HK-2 (cell line): ENCODE measurements at regions not wholly inside any gene's neighbourhood (a gene's known extent, or its start where the extent isn't known, plus 50 kb on each side); places are given as distances from the start of the nearest gene placed in this dataset.

Experiments
- DNase-seq: peaks from one replicate; pipeline ENCODE4 v3.0.0-alpha.2; 2018; ENCODE audit not compliant: unreplicated experiment

GRCh38 chr12:127070515-127071157 lies 1196.3 kb upstream of the TMEM132C start:
- DNase-seq, result no peak

DNA sequence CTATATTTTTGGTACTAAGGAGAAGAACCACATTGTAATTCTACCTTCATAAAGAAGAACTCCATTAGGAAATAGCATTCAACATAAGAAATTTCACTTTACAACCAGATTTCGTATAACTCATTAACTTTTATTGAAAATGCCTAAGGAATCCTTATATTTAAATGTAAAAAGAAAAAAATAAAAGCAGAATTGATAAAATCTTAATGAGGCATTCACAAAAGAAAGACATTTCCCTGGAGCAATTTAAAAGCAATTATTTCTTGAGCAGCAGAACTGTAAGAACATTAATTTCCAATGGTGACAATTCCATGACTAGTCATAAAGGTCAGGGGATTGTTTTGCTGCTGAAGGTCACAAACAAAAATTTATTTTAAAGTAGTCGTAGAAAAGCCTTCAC lies 1192.8 kb upstream of the TMEM132C start:
- no peak for DNase-seq

GRCh38 chr12:127075981-127076380 lies 1191.0 kb upstream of the TMEM132C start:
- no peak for DNase-seq

GRCh38 chr12:127077262-127078045 lies 1189.5 kb upstream of the TMEM132C start:
- no peak for DNase-seq

DNA sequence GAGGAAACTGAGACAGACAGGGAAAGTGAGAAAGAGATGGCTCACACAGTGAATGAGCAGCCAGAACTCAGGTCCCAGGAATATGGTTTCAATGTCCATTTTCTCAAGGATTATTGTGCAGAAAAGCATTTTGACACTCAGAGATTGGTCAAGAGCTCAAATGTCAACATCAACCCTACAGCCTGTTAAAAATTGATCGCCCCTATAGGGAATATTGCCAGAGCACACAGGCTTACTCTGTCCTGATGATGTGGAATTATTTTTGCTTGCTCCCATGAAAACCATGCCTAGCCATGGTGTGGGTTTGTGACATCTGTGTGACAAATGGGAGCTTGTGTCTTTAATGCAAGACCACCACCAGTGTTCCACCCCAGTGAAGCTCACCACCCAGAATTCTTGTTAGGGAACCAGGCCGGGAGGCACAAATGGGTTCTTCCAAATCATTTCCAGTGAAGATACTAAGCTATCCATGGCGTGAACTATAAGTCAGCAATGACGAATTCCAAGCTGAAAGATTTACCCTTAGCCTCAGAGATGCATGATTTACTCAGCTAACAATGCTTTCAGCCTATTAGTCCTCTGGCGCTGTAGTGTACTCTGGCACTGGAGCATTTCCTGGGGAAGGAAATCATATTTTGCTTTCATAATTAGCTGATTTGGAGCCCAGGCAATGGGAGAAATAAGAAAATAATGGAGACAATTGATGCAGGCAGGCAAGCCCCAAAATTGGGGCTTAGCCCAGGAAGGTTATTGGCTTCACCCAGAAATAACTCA lies 1188.2 kb upstream of the TMEM132C start:
- no peak for DNase-seq

GRCh38 chr12:127079636-127080035 lies 1187.3 kb upstream of the TMEM132C start:
- DNase-seq, result no peak

DNA sequence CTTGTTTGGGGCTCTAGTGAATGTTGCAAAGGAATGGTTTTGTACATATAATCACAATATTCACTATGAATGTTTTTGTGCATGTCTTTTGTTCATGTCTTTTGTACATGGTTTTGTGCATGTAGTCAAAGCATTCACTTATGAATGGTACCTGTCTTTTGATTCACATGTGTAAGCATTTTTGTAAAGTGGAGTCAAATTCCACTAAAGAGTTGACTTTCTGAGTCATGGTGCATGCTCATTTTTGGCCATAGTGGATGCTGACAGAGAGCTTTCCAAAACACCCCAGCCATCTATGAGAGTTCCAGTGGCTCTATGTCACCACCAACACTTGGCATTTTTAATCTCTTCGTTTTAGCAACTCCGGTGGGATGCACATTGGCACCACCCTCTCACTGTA lies 1185.9 kb upstream of the TMEM132C start:
- no peak for DNase-seq

DNA sequence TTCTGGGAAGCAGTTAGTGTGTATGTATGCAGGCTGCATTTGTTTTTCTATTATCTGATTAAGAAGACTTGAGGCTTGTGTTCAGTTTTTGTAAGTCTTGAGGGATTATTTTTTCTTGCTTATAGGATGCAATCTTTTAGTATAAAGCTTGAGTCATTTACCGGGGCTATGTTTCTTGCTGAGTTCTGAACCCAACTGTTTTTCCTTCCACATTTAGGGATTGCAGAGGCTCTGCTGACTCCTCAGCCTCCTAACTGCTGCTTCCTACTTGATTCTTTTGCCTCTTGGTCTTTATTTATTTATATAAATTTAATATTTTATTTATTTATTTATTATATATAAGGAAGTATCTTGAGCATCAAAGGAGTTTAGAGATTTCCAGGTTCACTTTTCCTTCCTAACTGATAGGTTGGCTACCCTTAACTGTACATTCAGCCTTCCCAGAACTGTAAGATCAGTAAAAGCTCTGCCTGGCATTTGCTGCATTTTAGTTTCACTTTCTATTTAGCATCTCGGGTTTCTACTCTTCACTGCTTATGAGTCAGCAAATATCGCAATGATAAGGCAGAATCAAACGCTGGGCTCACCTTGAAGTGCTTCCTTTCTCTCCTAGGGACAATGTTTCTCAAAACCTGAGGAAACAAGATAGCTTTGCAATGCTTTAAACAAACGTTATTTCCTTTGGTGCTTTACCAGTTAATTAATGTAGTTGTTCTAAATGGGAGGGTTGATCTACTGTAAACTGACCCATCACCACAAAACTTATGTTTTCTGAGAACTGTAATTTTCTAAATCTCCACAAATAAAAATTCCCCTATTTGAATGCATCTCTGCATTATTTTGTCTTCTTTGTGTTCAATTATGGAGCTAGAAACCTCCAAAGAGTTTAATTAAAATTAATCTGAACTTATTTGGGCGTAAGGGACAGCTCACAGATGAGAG lies 1183.7 kb upstream of the TMEM132C start:
- peak; percentile 10 for DNase-seq

GRCh38 chr12:127101076-127101475 lies 1165.9 kb upstream of the TMEM132C start:
- DNase-seq, result no peak

DNA sequence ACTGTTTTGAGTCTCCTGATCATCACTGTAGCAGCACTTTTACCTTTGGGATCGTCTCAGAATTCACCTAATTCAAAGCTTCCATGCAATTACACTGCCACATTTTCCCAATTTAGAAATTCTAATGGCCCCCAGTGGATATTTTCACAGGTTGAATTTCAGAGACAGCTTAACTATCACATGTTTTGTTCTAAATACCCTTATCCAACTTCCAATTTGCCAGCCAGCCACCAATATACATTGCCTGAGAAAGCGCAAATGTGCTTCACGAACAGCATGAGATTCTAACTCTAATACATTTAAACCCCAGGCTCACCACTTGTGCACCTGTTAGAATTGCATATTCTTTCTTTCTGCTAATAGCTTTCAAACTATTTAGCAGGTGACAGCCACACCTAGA lies 1160.9 kb upstream of the TMEM132C start:
- DNase-seq, result no peak

GRCh38 chr12:127106697-127107096 lies 1160.3 kb upstream of the TMEM132C start:
- no peak for DNase-seq

DNA sequence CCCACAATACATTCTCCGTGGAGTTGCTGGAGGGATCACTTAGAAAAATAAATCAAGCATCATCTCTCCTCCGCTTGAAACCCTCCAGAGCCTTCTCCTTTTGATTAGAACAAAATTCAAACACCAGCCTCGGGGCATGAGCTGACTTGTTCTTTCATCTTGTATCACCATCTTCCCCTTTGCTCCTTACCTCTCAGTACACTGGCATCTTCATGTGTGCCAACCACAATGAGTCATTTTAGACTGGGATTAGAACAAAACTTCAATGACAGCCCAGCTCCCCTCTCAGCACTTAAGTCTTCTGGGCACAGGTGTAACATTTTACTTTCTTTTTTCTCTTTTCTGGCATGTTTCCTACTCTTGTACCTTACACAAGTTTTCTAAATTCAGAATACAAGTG lies 1159.2 kb upstream of the TMEM132C start:
- DNase-seq, result no peak

- peak; percentile 62 for DNase-seq
Measured at GRCh38 chr12:127108360-127109215, 1158.4 kb upstream of the TMEM132C start.

GRCh38 chr12:127113945-127114344 lies 1153.0 kb upstream of the TMEM132C start:
- no peak for DNase-seq

DNA sequence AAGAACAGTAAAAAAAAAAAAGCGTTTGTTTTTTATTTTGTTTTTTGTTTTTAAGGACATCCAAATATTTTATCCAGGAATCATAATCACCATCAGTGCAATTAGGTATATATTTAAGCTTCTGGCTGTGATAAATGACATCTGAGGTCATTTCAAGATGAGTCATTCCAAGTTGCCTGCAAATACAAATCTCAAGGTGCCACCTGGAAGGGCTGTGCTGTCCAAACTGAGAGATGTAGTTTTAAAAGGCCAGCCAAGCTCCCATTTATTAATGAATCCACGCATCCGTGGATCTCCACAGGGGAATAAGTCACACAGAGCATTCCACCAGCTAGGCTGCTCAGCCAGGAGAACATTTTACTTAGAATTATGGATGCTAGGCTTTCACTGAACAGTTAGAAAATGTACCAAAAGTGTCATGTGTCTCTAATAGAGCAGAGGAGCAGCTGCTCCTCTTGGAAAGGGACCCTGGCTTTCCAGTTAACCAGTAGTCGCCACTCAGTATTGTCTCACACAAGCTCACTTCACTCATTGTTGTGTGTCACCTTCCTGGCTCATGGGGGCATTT lies 1151.4 kb upstream of the TMEM132C start:
- DNase-seq, result no peak

DNA sequence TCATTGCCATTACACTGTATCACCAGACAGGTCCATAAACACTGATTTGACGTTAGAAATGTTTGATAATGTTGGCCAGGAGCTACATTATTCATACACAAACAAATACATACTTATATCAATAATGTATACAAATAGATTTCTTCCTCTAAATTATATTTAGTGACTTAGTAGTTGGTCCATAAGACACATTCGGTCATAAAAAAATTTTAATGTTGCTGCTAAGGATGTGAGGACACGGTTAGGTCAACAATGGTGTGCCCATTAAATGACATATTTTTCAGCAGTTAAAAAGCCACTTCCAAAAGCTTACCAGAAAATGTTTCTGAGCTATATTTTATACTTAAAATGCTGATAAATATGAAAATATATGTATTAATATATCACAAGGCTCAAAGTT lies 1148.7 kb upstream of the TMEM132C start:
- no peak for DNase-seq

GRCh38 chr12:127119600-127120140 lies 1147.3 kb upstream of the TMEM132C start:
- DNase-seq, result no peak

DNA sequence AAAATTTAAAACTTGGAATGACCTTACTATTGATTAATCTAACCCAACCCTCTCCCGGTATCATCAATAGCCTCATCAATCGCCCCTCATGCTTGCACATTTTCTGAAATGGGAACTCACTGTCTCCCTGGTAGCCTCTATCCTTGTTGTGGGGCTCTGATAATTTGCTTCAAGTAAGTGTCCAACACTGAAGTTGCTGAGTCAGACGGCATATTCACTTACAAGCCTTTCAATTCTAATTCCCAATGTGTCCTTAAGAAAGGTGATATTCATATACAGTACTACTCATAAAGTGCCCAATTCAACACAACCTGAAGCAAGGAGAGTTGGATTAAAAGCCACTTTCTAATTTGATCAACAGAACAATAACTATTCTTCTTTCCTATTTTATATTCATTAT lies 1146.1 kb upstream of the TMEM132C start:
- DNase-seq, result no peak

DNA sequence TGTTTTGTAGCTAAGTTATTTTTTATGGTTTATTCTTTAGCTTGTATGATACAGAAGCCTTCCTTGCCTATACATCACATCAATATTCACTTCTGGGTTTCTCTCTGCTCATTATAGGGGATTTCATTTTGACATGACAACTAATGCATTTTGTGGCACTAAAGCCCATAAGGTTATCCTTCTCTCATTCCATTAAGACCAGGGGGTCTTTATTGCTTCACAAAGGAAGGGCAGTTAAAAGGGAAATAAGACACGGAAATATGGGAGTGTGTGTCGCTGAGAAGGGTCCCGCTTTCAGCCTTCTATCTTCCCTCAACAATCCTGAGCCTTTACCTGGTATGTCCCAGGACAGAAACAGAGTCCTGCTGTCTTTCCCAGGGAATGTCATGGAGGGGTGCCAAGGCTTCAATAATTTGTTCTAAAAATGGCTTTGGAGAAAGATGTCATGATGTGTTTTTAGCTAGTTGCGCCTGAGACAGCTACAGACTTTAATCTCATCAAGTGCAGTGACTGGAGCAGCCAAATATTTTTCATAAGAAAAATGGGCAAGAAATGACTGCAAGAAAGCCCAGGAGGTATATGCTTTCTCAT lies 1145.4 kb upstream of the TMEM132C start:
- DNase-seq, result no peak
